ENCODE measurements at regions not wholly inside any gene's neighbourhood (a gene's known extent, or its start where the extent isn't known, plus 50 kb on each side); places are given as distances from the start of the nearest gene placed in this dataset.
"Not testable (repeated sequence)": the region's sequence is repeated elsewhere in the genome, so short reads cannot be mapped to it uniquely, and the experiment has no call there.

GRCh38 chr18:34528177-34528576 lies 181.9 kb upstream of the DTNA start:
- no peak for DNase-seq (ENCODE audit: low spot score)

DNA sequence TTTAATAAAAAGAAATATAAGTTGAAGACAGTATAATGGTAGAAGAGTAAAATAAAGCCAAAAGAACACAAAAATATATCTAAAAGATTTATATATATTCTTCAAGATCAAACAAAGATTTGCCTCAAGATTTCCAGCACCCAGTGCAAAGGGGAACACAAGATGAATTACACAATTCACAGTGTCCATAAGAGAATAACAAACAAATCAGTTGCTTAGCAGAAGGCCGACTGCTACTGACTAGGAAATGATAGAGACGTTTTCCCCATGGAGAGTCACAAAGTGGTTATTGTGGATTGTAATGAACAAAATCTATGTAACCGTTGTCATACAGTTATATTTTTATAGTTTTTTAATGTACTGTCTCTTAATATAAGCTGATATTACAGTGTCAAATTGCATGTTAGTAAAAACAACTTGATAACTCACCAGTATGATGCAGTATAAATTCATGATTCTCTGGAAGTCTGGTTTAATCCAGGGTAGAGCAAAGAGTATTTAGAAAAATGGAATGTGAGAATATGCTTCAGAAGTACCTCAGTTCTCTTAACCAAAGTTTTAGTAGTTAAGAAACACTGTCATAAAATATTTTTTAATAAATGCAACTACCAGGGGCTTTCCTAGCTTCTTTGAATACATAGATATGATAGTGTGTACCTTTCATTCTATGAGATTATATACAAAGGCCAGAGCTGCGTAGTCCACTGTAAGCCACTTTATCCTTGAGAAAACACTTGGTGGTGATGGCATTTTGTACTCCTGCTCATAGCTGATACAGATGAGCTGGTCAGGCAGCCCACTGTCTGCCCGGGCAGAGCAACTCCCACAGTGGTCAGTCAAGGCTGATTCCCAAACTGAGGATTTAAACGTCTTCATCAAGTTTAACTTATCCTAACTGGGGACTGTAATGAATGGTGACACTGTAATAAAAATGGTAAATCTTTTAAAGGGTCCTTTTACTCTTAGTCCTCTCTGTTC lies 180.5 kb upstream of the DTNA start:
- DNase-seq (ENCODE audit: low spot score): no peak

DNA sequence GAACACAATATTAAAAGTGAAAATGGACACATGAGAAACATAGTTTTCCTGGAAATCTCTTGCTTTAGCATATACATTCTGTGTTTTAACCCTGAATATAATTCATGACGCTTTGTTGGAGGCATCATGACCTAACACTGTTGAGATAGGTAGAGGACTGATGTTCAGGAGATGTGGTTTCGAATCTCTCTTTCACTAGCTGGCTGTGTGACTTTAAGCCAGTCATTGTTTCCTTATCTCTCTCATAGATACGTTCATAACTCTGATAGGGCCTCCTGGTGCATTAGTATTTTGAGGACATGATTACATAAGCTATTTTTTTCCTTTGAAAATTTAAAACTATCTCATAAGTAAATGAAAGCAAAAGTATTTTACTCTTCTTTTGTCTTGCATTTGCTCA lies 179.0 kb upstream of the DTNA start:
- DNase-seq (ENCODE audit: low spot score): no peak

DNA sequence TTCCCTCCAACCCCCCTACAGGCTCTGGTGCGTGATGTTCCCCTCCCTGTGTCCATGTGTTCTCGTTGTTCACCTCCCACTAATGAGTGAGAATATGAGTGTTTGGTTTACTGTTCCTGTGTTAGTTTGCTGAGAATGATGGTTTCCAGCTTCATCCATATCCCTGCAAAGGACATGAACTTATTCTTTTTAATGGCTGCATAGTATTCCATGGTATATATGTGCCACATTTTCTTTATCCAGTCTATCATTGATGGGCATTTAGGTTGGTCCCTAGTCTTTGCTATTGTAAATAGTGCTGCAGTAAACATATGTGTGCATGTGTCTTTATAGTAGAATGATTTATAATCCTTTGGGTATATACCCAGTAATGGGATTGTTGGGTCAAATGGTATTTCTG lies 175.5 kb upstream of the DTNA start:
- not testable (repeated sequence) for DNase-seq (ENCODE audit: low spot score)

DNA sequence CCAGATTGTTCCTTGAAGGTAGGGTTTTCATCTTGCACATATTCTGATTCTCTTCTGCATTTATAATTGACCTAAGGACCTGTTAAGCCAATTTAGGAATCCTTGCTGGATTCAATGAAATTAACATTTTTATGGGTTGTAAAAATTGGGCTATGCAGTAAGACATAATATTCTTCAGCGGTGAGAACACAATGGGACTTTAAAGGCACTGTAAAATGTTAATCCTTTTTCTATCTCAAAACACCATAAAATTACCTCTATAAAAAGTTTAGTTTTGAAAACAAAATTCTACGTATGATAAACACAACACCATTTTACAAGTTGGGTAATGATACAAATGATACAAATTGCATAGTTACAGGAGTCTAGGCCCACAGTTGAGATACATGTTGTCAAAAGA lies 169.2 kb upstream of the DTNA start:
- DNase-seq (ENCODE audit: low spot score): no peak

- DNase-seq (ENCODE audit: low spot score): no peak
Measured at GRCh38 chr18:34542625-34543024, 167.5 kb upstream of the DTNA start.

DNA sequence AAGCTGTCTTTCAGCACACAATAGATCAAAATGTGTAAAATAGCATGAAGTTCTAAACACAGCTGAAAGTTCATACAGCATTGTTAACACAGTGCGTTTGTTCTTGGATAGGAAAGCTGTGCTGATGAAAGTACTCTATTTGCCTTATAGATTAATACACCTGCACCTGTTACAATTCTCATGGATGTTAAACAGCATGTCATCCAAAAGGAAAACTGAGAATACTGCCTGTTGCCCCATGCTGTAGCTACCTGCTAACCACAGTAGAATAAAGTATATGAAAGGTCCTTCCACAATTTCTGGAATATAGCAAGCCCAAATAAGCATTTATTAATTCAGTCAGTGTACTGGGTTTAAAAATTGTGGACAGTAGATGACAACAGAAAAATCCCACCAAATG lies 166.7 kb upstream of the DTNA start:
- no peak for DNase-seq (ENCODE audit: low spot score)

DNA sequence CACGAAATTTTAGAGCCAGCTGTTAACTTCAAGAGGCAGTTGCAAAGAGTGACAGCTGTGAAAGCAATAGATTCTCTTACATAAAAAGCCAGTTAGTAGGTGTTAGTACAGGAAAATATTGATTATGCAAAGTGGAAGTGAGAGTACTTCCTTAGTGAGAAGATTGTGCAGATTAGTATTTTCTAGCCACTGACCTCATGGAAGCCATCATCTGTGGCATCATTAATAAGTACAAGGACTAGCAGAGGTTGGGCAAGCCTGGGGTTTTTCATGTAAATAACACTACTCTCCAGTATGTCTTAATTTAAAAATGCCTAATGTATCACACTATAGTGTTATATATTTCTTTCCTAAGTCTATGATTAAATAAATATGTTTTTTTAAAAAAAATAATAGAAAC lies 166.2 kb upstream of the DTNA start:
- no peak for DNase-seq (ENCODE audit: low spot score)

DNA sequence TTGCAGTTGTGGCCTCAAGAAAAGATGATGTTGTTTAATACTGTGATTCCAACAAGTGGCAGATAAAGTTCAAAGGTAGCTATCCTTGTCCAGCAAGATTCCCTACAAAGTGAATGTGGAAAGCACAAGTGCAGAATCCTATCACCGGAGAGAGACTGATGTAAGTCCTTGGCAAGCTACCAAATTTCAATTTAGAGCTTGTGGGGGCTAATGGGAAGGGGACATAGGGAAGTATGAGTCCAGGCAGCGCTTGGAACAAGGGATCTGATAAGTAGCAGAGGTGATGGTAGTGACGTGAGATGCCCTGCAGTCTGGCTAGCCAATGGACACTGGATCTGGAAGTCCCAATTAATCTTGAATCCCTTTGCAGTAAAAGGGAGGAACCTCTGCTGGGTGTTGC lies 165.2 kb upstream of the DTNA start:
- no peak for DNase-seq (ENCODE audit: low spot score)

GRCh38 chr18:34548120-34548972 lies 161.8 kb upstream of the DTNA start:
- DNase-seq (ENCODE audit: low spot score): no peak

DNA sequence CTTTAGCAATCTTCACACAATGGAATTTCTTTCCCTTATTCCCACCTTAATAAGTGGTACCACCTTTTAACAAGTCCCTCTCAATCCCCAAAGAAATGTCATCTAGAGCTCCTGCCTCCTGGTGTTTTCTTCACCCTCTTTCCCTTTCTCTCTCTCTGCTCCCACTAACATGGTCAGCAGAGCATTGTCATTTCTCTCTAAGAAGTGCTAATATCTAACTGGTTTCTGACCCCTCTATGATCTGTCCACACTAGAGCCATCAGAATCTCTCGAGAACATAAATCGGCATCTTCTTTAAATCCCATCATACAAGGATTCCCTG lies 161.2 kb upstream of the DTNA start:
- DNase-seq (ENCODE audit: low spot score): no peak

DNA sequence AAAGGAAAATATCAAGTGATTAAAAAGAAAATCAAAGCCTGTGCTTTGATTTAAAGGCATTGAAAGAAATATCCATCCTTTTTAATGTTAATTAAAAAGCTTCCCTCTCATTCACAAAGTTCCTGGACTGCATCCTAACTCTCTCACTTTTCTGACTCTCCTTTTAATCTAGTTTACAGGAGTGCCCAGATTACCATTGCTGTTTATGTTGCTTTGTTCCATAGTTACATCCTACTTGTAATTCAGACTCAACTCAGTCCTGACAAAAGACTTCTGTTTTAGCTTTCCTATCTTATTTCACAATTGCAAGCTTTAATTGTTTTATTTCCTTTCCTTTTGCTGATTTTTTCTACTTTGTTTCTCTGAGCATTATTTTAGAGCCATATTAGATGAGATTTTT lies 160.7 kb upstream of the DTNA start:
- DNase-seq (ENCODE audit: low spot score): no peak

DNA sequence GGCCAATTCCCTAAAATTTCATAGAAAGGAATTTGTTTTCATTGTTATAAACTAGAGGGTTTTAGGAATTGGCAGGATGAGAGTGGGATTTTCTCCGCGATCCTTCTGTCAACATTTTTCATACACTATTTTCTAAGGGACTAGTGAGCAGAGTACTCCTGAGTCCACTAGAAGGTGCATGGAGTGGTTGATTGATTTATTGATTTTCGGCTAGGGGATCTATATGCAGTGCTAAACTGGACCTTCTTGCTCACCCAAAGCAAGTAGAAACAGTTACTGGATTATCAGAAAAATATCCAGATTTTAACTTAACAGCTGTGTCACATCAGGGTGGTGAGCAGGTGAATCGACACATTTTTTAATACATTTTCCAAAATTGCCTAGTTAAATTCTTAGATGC lies 159.9 kb upstream of the DTNA start:
- no peak for DNase-seq (ENCODE audit: low spot score)

GRCh38 chr18:34550902-34551301 lies 159.2 kb upstream of the DTNA start:
- no peak for DNase-seq (ENCODE audit: low spot score)

- DNase-seq (ENCODE audit: low spot score): no peak
Measured at GRCh38 chr18:34551824-34552223, 158.3 kb upstream of the DTNA start.

DNA sequence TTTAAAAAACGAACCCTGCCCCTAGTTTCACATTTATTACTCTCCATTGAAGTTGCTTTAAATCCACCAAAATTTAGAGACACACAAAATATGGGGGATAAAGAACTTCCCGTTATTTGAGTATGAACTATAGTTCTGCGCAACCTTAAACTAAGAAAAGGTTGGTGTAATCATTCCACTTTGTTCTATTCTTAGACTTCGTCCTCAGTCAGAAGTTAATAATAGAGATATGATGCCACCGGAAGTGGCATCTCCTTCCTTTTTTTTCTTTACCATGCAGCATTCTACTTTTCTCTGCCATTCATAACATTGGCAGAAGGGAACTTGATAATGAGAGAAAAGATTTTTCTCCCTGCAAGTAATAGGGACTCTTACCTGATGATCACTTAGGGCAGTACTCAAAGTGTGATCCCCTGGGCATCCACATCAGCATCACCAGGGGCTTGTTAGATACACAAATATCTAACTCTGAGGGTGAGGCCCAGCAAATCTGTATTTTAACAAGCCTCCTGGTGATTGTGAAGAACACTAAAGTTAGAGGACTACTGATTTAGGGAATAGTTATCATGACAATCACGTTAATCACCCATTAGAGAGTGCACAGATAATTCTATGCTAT lies 147.7 kb upstream of the DTNA start:
- no peak for DNase-seq (ENCODE audit: low spot score)

DNA sequence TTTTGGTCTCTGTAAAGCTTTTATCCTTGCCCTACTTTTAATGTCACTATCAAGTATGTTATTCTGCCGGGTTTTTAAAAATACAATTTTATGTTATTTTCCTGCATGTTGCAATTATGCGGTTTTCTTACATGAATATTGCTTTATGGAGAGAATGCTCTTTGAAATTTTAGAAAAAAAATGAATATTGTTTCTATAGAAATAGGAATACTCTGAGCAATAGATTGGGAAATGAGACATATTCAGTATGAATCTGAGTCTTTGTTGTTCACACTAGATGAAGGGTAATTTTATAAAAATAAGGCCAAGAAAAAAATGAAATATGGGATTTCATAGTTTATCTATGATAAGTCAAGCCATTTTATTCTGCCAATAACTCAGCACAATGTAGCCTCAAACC lies 142.2 kb upstream of the DTNA start:
- no peak for DNase-seq (ENCODE audit: low spot score)

- DNase-seq (ENCODE audit: low spot score): no peak
Measured at GRCh38 chr18:34576622-34577021, 133.5 kb upstream of the DTNA start.

DNA sequence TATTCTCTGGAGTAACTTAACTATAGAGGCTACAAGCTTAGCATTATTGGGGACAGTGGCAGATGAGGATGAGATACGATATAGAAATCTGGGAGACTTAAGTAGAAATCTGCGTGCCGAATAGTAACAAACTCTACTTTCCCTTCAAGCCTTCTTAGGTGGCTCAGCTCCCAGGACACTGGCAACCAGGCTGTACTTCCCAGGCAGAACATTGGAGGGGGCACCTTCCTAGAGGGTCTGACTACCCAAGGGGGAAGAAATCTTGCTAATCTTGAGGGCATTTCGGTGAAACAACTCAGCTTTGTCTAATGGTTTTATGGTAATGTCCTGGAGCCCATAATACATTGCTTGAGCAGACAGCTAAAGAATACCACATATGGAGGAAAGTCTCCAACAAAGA lies 126.2 kb upstream of the DTNA start:
- no peak for DNase-seq (ENCODE audit: low spot score)

DNA sequence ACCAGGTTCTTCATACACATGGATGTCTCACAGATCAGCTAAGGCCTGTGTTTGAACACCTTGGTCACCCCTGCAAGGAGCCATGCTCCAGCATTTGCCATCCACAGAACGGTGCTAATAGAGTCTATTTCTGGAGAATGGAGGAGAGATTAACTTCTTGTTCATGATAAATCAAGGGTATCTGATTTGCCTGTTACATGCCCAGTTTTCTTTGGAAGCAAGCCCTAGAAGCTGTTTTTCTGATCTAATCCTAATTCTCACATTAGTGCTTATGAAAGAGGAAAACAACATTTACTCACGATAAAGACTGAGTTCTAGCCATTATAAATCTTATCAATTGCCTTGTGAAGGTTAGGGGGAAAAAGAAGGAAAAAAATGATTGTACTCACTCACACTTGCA lies 119.6 kb upstream of the DTNA start:
- DNase-seq (ENCODE audit: low spot score): no peak

GRCh38 chr18:34591920-34592444 lies 118.1 kb upstream of the DTNA start:
- DNase-seq (ENCODE audit: low spot score): no peak

DNA sequence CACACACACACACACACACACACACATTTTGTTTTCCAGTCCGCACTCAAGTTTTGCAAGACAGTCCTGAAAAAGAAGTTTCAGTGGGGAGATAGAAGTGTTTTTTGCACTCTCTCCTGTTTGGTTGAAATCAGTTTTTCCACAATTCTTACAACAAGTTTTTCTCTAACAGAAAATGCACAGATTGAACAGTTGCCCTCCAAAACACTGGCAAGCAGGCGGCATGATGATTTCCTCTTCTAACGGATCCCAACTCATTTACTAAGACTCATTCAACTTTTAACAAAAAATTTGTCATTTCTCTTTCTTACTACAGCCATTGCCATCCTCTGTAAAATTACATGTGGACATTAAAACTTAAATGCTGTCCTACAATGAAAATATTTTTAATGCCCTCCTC lies 117.6 kb upstream of the DTNA start:
- no peak for DNase-seq (ENCODE audit: low spot score)
